ENCODE measurements at regions not wholly inside any gene's neighbourhood (a gene's known extent, or its start where the extent isn't known, plus 50 kb on each side); places are given as distances from the start of the nearest gene placed in this dataset.

- Histone ChIP-seq H3K4me1 (ENCODE audit: control insufficient read depth, insufficient read depth, low read length) (peaks cover 4% of the 10 kb centered on the region), H3K27ac (ENCODE audit: low read depth, low read length) (no peak overlapping the region), H3K27me3 (ENCODE audit: control insufficient read depth, insufficient read depth, low read length) (no peaks in the 10 kb centered on the region), H3K9ac (ENCODE audit: low read length) (no peak overlapping the region), H3K4me3 (ENCODE audit: low read length) (no peak overlapping the region), H3K36me3 (ENCODE audit: control insufficient read depth, insufficient read depth, low read length) (no peaks in the 10 kb centered on the region)
Measured at GRCh38 chr1:201672685-201673084, 133.8 kb downstream of the NAV1 start.

- Histone ChIP-seq H3K4me1 (ENCODE audit: control insufficient read depth, insufficient read depth, low read length) (peaks cover 4% of the 10 kb centered on the region), H3K36me3 (ENCODE audit: control insufficient read depth, insufficient read depth, low read length) (no peaks in the 10 kb centered on the region), H3K4me3 (ENCODE audit: low read length) (no peak overlapping the region), H3K9ac (ENCODE audit: low read length) (no peak overlapping the region), H3K27me3 (ENCODE audit: control insufficient read depth, insufficient read depth, low read length) (no peaks in the 10 kb centered on the region), H3K27ac (ENCODE audit: low read depth, low read length) (no peak overlapping the region)
Measured at GRCh38 chr1:201673093-201673492, 134.2 kb downstream of the NAV1 start.

GRCh38 chr1:201673915-201674314 lies 135.0 kb downstream of the NAV1 start:
- Histone ChIP-seq H3K9ac (ENCODE audit: low read length) (no peak overlapping the region), H3K36me3 (ENCODE audit: control insufficient read depth, insufficient read depth, low read length) (no peaks in the 10 kb centered on the region), H3K4me3 (ENCODE audit: low read length) (no peak overlapping the region), H3K4me1 (ENCODE audit: control insufficient read depth, insufficient read depth, low read length) (peaks cover 4% of the 10 kb centered on the region), H3K27me3 (ENCODE audit: control insufficient read depth, insufficient read depth, low read length) (no peaks in the 10 kb centered on the region), H3K27ac (ENCODE audit: low read depth, low read length) (no peak overlapping the region)

DNA sequence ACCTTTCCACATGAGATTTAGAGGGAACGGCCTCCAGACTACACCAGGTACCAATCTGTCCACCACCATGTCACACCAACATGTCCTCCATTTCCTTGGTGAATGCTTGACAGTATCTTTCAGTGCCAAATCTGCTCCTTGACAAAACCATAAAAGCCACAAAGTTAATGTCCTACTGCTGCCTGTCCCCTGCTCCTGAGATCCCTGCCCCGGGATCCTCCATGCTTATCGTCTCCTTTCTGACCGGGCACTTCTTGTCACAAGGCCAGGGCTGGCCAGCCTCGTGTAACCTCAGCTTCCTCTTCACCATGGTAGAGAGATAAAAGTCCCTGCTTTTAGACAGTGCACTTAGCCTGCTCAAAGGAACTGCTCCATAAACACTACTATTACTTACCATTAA lies 136.2 kb downstream of the NAV1 start:
- H3K4me1 ChIP-seq (ENCODE audit: control insufficient read depth, insufficient read depth, low read length) = peaks cover 4% of the 10 kb centered on the region
- H3K9ac ChIP-seq (ENCODE audit: low read length) = no peak overlapping the region

GRCh38 chr1:201676197-201676596 lies 137.3 kb downstream of the NAV1 start:
- no peak overlapping the region for H3K4me3 ChIP-seq (ENCODE audit: low read length)
- H3K9ac ChIP-seq (ENCODE audit: low read length) = no peak overlapping the region
- peaks cover 4% of the 10 kb centered on the region for H3K4me1 ChIP-seq (ENCODE audit: control insufficient read depth, insufficient read depth, low read length)
- no peaks in the 10 kb centered on the region for H3K27me3 ChIP-seq (ENCODE audit: control insufficient read depth, insufficient read depth, low read length)
- H3K27ac ChIP-seq (ENCODE audit: low read depth, low read length) = no peak overlapping the region
- H3K36me3 ChIP-seq (ENCODE audit: control insufficient read depth, insufficient read depth, low read length) = no peaks in the 10 kb centered on the region

More for the DNA sequence above, 136.2 kb downstream of the NAV1 start:
- H3K36me3 ChIP-seq (ENCODE audit: control insufficient read depth, insufficient read depth, low read length) = no peaks in the 10 kb centered on the region
- H3K27ac ChIP-seq (ENCODE audit: low read depth, low read length) = no peak overlapping the region
- no peaks in the 10 kb centered on the region for H3K27me3 ChIP-seq (ENCODE audit: control insufficient read depth, insufficient read depth, low read length)
- no peak overlapping the region for H3K4me3 ChIP-seq (ENCODE audit: low read length)

DNA sequence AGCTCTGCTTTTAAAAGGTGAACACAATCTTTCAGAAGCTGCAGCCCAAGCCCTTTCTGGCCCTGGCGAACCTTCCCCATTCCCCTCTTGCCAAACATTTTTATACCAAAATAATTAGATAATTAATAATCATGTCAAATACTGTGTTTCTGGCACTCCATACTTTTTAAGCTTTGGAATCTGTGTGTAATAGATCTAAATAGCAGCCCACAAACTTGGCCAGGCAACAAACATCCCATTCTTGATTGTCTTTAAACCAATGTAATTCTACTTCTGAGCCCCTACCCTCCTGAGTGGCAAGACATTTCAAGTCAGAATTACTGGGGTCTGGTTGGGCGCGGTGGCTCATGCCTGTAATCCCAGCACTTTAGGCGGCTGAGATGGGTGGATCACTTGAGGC lies 137.7 kb downstream of the NAV1 start:
- H3K9ac ChIP-seq (ENCODE audit: low read length) = no peak overlapping the region
- no peaks in the 10 kb centered on the region for H3K27me3 ChIP-seq (ENCODE audit: control insufficient read depth, insufficient read depth, low read length)

DNA sequence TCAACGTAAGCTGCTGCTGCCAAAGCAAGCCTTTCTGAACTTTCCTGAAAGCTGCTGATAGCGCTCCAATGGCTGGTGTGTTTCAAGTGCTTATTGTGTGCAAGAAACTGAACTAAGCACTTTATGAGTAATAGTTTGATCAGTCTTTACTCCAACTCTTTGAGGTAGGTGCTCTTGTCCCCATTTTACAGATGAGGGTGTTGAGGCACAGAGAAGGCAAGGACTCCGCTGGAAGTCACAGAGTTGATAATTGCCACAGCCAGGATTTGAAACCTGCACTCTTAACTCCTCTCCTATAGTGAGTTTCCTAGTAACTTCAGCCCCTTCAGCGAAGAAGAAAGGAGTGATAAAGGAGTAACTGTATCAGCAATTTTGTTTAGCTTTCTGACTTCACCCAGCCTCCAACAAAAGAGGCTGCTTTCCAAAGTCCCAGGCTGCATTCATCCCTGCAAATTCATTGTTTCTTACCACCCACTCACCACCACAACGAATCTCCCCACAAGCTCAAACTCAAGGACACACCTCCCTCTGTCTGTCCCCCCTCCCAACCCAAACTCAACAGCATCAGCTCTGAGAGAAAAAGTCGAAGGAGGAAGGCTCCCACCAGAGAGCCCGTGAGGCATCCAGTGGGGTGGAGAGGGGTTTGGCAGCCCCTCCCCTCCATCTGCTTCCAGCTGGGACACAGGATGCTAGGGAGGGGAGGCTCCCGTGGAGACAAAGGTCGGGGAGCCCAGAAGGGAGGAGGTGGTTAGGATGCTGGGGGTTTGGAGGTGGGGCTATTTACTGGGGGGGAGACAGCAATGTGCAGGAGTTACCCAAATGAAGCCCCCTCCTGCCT lies 139.6 kb downstream of the NAV1 start:
- H3K36me3 ChIP-seq (ENCODE audit: control insufficient read depth, insufficient read depth, low read length) = no peaks in the 10 kb centered on the region
- H3K27me3 ChIP-seq (ENCODE audit: control insufficient read depth, insufficient read depth, low read length) = no peaks in the 10 kb centered on the region
- H3K4me1 ChIP-seq (ENCODE audit: control insufficient read depth, insufficient read depth, low read length) = peaks cover 4% of the 10 kb centered on the region
- no peak overlapping the region for H3K9ac ChIP-seq (ENCODE audit: low read length)
- H3K4me3 ChIP-seq (ENCODE audit: low read length) = no peak overlapping the region
- H3K27ac ChIP-seq (ENCODE audit: low read depth, low read length) = no peak overlapping the region

More for the DNA sequence above, 137.7 kb downstream of the NAV1 start:
- H3K27ac ChIP-seq (ENCODE audit: low read depth, low read length) = no peak overlapping the region
- H3K4me3 ChIP-seq (ENCODE audit: low read length) = no peak overlapping the region
- H3K36me3 ChIP-seq (ENCODE audit: control insufficient read depth, insufficient read depth, low read length) = no peaks in the 10 kb centered on the region
- H3K4me1 ChIP-seq (ENCODE audit: control insufficient read depth, insufficient read depth, low read length) = peaks cover 4% of the 10 kb centered on the region

DNA sequence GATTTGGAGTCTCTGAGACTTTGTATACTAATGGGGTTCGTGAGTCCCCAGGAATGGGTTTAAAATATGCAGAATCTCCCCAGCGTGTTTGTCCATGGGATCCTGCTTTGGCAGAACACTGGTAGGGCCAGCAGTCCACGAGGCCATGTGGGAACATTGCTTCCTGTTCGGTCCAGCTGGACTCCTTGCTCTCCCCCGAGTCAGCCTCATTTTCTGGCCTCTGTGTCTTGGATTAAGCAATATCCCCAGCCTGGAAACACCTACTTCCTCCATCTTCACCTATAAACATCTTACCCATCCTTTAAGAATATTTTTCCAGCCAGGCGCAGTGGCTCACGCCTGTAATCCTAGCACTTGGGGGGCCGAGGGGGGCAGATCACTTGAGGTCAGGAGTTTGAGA lies 142.4 kb downstream of the NAV1 start:
- Histone ChIP-seq H3K4me3 (ENCODE audit: low read length) (no peak overlapping the region), H3K36me3 (ENCODE audit: control insufficient read depth, insufficient read depth, low read length) (no peaks in the 10 kb centered on the region), H3K9ac (ENCODE audit: low read length) (no peak overlapping the region), H3K27ac (ENCODE audit: low read depth, low read length) (no peak overlapping the region), H3K4me1 (ENCODE audit: control insufficient read depth, insufficient read depth, low read length) (no peaks in the 10 kb centered on the region), H3K27me3 (ENCODE audit: control insufficient read depth, insufficient read depth, low read length) (no peaks in the 10 kb centered on the region)

- H3K27ac ChIP-seq (ENCODE audit: low read depth, low read length) = no peak overlapping the region
- H3K4me3 ChIP-seq (ENCODE audit: low read length) = no peak overlapping the region
- no peaks in the 10 kb centered on the region for H3K27me3 ChIP-seq (ENCODE audit: control insufficient read depth, insufficient read depth, low read length)
- no peak overlapping the region for H3K9ac ChIP-seq (ENCODE audit: low read length)
- H3K36me3 ChIP-seq (ENCODE audit: control insufficient read depth, insufficient read depth, low read length) = no peaks in the 10 kb centered on the region
- no peaks in the 10 kb centered on the region for H3K4me1 ChIP-seq (ENCODE audit: control insufficient read depth, insufficient read depth, low read length)
Measured at GRCh38 chr1:201682964-201683363, 144.0 kb downstream of the NAV1 start.

GRCh38 chr1:201683397-201683796 lies 144.5 kb downstream of the NAV1 start:
- H3K9ac ChIP-seq (ENCODE audit: low read length) = no peak overlapping the region
- H3K4me1 ChIP-seq (ENCODE audit: control insufficient read depth, insufficient read depth, low read length) = no peaks in the 10 kb centered on the region
- H3K36me3 ChIP-seq (ENCODE audit: control insufficient read depth, insufficient read depth, low read length) = no peaks in the 10 kb centered on the region
- no peak overlapping the region for H3K27ac ChIP-seq (ENCODE audit: low read depth, low read length)
- no peak overlapping the region for H3K4me3 ChIP-seq (ENCODE audit: low read length)
- no peaks in the 10 kb centered on the region for H3K27me3 ChIP-seq (ENCODE audit: control insufficient read depth, insufficient read depth, low read length)

DNA sequence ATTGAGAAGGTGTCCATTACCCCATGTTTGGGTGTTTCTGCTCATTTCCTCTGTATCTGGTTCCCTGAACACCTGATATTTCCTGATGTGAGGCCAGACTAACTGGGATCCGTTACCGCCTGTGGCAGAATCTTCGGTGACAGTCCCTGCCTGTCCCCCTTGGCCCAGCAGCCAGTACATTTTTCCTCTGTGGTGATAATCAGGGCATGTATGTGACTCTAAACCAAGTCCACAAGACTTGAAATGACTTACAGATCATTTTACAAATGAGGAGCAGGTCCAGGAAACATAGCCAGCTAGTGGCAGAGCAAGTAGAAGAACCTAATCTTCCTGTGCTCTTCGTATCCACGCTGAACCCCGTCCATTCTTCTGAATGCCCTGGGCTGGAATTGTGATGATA lies 143.5 kb upstream of the IPO9 start:
- Histone ChIP-seq H3K36me3 (ENCODE audit: control insufficient read depth, insufficient read depth, low read length) (no peaks in the 10 kb centered on the region), H3K4me3 (ENCODE audit: low read length) (no peak overlapping the region), H3K27me3 (ENCODE audit: control insufficient read depth, insufficient read depth, low read length) (no peaks in the 10 kb centered on the region), H3K9ac (ENCODE audit: low read length) (no peak overlapping the region), H3K4me1 (ENCODE audit: control insufficient read depth, insufficient read depth, low read length) (no peaks in the 10 kb centered on the region), H3K27ac (ENCODE audit: low read depth, low read length) (no peak overlapping the region)

DNA sequence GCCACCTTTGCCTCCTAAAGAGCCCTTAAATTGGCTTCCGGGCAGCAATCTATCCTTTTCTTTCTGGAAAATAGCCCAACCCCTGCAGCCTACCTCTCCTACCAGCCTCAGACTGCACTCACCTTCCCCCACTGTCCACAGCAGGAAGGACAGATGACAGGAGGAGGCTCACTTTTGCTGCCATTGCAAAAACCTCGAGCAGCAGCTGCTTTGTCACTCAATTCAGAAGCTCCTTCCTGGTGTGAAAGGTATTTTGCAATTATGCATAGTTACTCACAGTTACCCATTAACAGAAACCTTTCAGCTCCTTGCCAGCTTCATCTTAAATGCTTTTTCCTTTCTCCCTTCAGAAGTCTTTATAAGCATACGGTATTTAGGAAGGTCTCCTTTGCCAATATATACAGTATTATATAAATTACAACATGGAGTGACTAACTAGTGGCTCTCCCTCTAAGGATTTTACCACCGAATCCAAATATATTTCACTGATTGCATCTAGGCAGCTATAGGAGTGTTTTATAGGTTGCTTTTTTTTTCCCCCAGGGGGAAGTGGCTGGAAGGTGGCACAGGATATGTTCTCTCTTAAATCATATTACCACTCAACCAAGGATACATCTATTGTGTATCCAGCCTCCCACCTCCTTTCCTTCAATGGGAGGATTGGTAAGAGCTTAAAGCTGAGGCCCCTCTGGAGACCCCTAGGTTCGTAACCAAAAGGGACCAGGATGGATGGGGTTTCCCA lies 142.1 kb upstream of the IPO9 start:
- H3K27ac ChIP-seq (ENCODE audit: low read depth, low read length) = no peak overlapping the region
- H3K9ac ChIP-seq (ENCODE audit: low read length) = no peak overlapping the region
- H3K36me3 ChIP-seq (ENCODE audit: control insufficient read depth, insufficient read depth, low read length) = no peaks in the 10 kb centered on the region

More for the DNA sequence above, 142.1 kb upstream of the IPO9 start:
- H3K4me1 ChIP-seq (ENCODE audit: control insufficient read depth, insufficient read depth, low read length) = no peaks in the 10 kb centered on the region
- H3K4me3 ChIP-seq (ENCODE audit: low read length) = no peak overlapping the region
- H3K27me3 ChIP-seq (ENCODE audit: control insufficient read depth, insufficient read depth, low read length) = no peaks in the 10 kb centered on the region
